ENCODE measurements at regions not wholly inside any gene's neighbourhood (a gene's known extent, or its start where the extent isn't known, plus 50 kb on each side); places are given as distances from the start of the nearest gene placed in this dataset.

- no peak for TF ChIP-seq CTCF (conservative IDR thresholded peaks at IDR 0.05; ENCODE audit: low read depth, low read length)
- no peak for TF ChIP-seq EZH2 (IDR thresholded peaks at IDR 0.05; ENCODE audit: borderline replicate concordance, low read depth, low read length, poor library complexity, severe bottlenecking)
Observed at GRCh38 chr3:8186213-8186612, 315.4 kb upstream of the LMCD1 start.

Measured in A673 (cell line).